Neuron (in vitro differentiated cells): ENCODE measurements at regions not wholly inside any gene's neighbourhood (a gene's known extent, or its start where the extent isn't known, plus 50 kb on each side); places are given as distances from the start of the nearest gene placed in this dataset.

Experiments
- H2AFZ ChIP-seq: one replicate; pipeline ENCODE4 v1.6.1; 2013; ENCODE audit warnings: low read depth, mild to moderate bottlenecking, inconsistent platforms, low read length, moderate library complexity
- H3K27me3 ChIP-seq: one replicate; pipeline ENCODE4 v1.6.1; 2013; ENCODE audit warnings: low read length; ENCODE audit not compliant: insufficient read depth
- H3K36me3 ChIP-seq: one replicate; pipeline ENCODE4 v1.6.1; 2013; ENCODE audit warnings: low read length; ENCODE audit not compliant: insufficient read depth
- H3K4me1 ChIP-seq: one replicate; pipeline ENCODE4 v1.6.1; 2013; ENCODE audit warnings: low read length; ENCODE audit not compliant: insufficient read depth
- H3K4me3 ChIP-seq: 2 replicates; pipeline ENCODE4 v1.5.1; 2013; ENCODE audit warnings: mild to moderate bottlenecking, low read length, moderate library complexity
- H3K9me3 ChIP-seq: one replicate; pipeline ENCODE4 v1.6.1; 2013; ENCODE audit warnings: low read length

- H3K9me3 ChIP-seq, result peaks cover 2% of the 10 kb centered on the region
- H2AFZ ChIP-seq, result no peak overlapping the region
- H3K36me3 ChIP-seq, result no peaks in the 10 kb centered on the region
- H3K4me1 ChIP-seq, result no peaks in the 10 kb centered on the region
- H3K27me3 ChIP-seq, result no peaks in the 10 kb centered on the region
- H3K4me3 ChIP-seq, result no peak overlapping the region
Measured at GRCh38 chr17:5861854-5862253, 208.3 kb upstream of the WSCD1 start.

- Histone ChIP-seq H3K4me1 (no peaks in the 10 kb centered on the region), H3K27me3 (no peaks in the 10 kb centered on the region), H3K9me3 (peaks cover 2% of the 10 kb centered on the region), H3K4me3 (no peak overlapping the region), H2AFZ (no peak overlapping the region), H3K36me3 (no peaks in the 10 kb centered on the region)
Measured at GRCh38 chr17:5862395-5862794, 207.8 kb upstream of the WSCD1 start.

GRCh38 chr17:5864741-5865657 lies 205.2 kb upstream of the WSCD1 start:
- no peaks in the 10 kb centered on the region for H3K36me3 ChIP-seq
- no peaks in the 10 kb centered on the region for H3K27me3 ChIP-seq

GRCh38 chr17:5866978-5867377 lies 203.2 kb upstream of the WSCD1 start:
- H3K27me3 ChIP-seq, result no peaks in the 10 kb centered on the region
- H3K4me3 ChIP-seq, result no peak overlapping the region

More at GRCh38 chr17:5864741-5865657, 205.2 kb upstream of the WSCD1 start:
- Histone ChIP-seq H3K4me3 (no peak overlapping the region), H3K9me3 (no peaks in the 10 kb centered on the region), H3K4me1 (no peaks in the 10 kb centered on the region), H2AFZ (no peak overlapping the region)

GRCh38 chr17:5869041-5869745 lies 201.0 kb upstream of the WSCD1 start:
- H3K4me1 ChIP-seq, result no peaks in the 10 kb centered on the region
- no peak overlapping the region for H2AFZ ChIP-seq
- H3K27me3 ChIP-seq, result no peaks in the 10 kb centered on the region
- H3K36me3 ChIP-seq, result no peaks in the 10 kb centered on the region
- no peak overlapping the region for H3K4me3 ChIP-seq
- H3K9me3 ChIP-seq, result no peaks in the 10 kb centered on the region

More at GRCh38 chr17:5866978-5867377, 203.2 kb upstream of the WSCD1 start:
- H3K36me3 ChIP-seq, result no peaks in the 10 kb centered on the region
- no peaks in the 10 kb centered on the region for H3K4me1 ChIP-seq
- H2AFZ ChIP-seq, result no peak overlapping the region
- H3K9me3 ChIP-seq, result no peaks in the 10 kb centered on the region

- H3K9me3 ChIP-seq, result no peaks in the 10 kb centered on the region
- H3K4me1 ChIP-seq, result no peaks in the 10 kb centered on the region
- H2AFZ ChIP-seq, result no peak overlapping the region
- H3K36me3 ChIP-seq, result no peaks in the 10 kb centered on the region
- H3K27me3 ChIP-seq, result no peaks in the 10 kb centered on the region
- H3K4me3 ChIP-seq, result no peak overlapping the region
Measured at GRCh38 chr17:5870231-5870953, 199.8 kb upstream of the WSCD1 start.

- Histone ChIP-seq H3K27me3 (no peaks in the 10 kb centered on the region), H3K9me3 (no peaks in the 10 kb centered on the region), H3K4me1 (no peaks in the 10 kb centered on the region), H2AFZ (no peak overlapping the region), H3K36me3 (no peaks in the 10 kb centered on the region), H3K4me3 (no peak overlapping the region)
Measured at GRCh38 chr17:5871666-5872065, 198.5 kb upstream of the WSCD1 start.

GRCh38 chr17:5872831-5873230 lies 197.3 kb upstream of the WSCD1 start:
- Histone ChIP-seq H3K27me3 (no peaks in the 10 kb centered on the region), H3K4me1 (no peaks in the 10 kb centered on the region), H2AFZ (no peak overlapping the region), H3K9me3 (no peaks in the 10 kb centered on the region), H3K36me3 (no peaks in the 10 kb centered on the region), H3K4me3 (no peak overlapping the region)

- no peak overlapping the region for H3K4me3 ChIP-seq
- H3K9me3 ChIP-seq, result no peaks in the 10 kb centered on the region
- no peaks in the 10 kb centered on the region for H3K4me1 ChIP-seq
- H3K36me3 ChIP-seq, result no peaks in the 10 kb centered on the region
- no peak overlapping the region for H2AFZ ChIP-seq
- H3K27me3 ChIP-seq, result no peaks in the 10 kb centered on the region
Measured at GRCh38 chr17:5873781-5874180, 196.4 kb upstream of the WSCD1 start.

GRCh38 chr17:5874486-5874885 lies 195.7 kb upstream of the WSCD1 start:
- Histone ChIP-seq H3K27me3 (no peaks in the 10 kb centered on the region), H3K4me1 (no peaks in the 10 kb centered on the region), H2AFZ (no peak overlapping the region), H3K36me3 (no peaks in the 10 kb centered on the region), H3K9me3 (no peaks in the 10 kb centered on the region), H3K4me3 (no peak overlapping the region)

- no peaks in the 10 kb centered on the region for H3K9me3 ChIP-seq
- no peaks in the 10 kb centered on the region for H3K36me3 ChIP-seq
- no peaks in the 10 kb centered on the region for H3K4me1 ChIP-seq
- no peak overlapping the region for H2AFZ ChIP-seq
- no peak overlapping the region for H3K4me3 ChIP-seq
- H3K27me3 ChIP-seq, result no peaks in the 10 kb centered on the region
Measured at GRCh38 chr17:5877366-5877765, 192.8 kb upstream of the WSCD1 start.

GRCh38 chr17:5877948-5878347 lies 192.2 kb upstream of the WSCD1 start:
- H3K4me1 ChIP-seq, result no peaks in the 10 kb centered on the region
- no peaks in the 10 kb centered on the region for H3K27me3 ChIP-seq
- H2AFZ ChIP-seq, result no peak overlapping the region

GRCh38 chr17:5881849-5882248 lies 188.3 kb upstream of the WSCD1 start:
- H3K9me3 ChIP-seq, result no peaks in the 10 kb centered on the region
- H3K4me1 ChIP-seq, result no peaks in the 10 kb centered on the region
- H2AFZ ChIP-seq, result no peak overlapping the region
- H3K36me3 ChIP-seq, result no peaks in the 10 kb centered on the region
- H3K4me3 ChIP-seq, result no peak overlapping the region
- H3K27me3 ChIP-seq, result no peaks in the 10 kb centered on the region

More at GRCh38 chr17:5877948-5878347, 192.2 kb upstream of the WSCD1 start:
- Histone ChIP-seq H3K9me3 (no peaks in the 10 kb centered on the region), H3K36me3 (no peaks in the 10 kb centered on the region), H3K4me3 (no peak overlapping the region)
